ENCODE measurements at regions not wholly inside any gene's neighbourhood (a gene's known extent, or its start where the extent isn't known, plus 50 kb on each side); places are given as distances from the start of the nearest gene placed in this dataset.

DNA sequence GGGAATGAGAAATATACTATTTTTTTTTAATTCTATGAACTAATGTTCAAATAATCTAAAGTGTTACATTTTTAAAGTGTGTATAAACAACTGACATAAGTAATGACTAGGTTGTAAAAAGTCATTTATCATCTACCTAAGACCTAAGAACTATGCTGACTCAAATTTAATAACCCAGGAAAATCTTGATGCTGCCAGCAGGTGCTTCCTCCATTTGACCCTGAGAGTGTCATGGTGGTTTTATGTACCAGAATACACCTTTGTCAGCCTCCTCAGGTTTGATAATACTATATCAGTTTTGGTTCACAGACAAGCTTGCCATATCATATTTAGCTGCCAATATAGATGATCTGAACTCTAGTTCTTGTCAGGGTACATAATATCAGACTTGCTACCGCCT lies 1151.2 kb downstream of the PCDH17 start:
- no peaks in the 10 kb centered on the region for H3K4me1 Mint-ChIP-seq (ENCODE audit: low read depth)
- no peak overlapping the region for H3K4me3 Mint-ChIP-seq
- ATAC-seq (replicated peaks in 1 of 2) (no peak), DNase-seq (no peak)
- no peaks in the 10 kb centered on the region for H3K27me3 Mint-ChIP-seq (ENCODE audit: low read depth)
- H3K36me3 Mint-ChIP-seq (ENCODE audit: insufficient read depth in 2 of 2) = no peaks in the 10 kb centered on the region
- H3K9me3 Mint-ChIP-seq = peaks cover 0 to 2% of the 10 kb centered on the region in 2 donors
- H3K27ac Mint-ChIP-seq = no peak overlapping the region

DNA sequence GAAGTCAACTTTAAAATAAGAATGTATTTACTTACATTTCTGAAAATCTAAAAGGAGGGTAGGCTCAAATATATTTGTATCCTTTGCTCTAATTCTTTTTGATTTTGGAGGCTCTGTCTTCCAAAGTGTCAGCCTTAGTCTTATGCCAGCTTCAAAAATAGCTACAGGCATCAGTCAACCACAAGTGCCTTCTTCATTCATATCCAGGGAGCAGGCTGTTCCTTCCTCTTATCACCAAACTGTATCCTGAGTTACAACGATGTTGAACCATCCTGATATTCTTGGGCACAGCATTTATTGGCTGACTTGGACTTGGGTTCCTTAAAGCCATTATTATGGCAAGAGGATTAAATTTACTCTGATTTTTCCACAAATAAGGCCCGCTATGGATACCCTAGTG lies 1161.3 kb downstream of the PCDH17 start:
- no peaks in the 10 kb centered on the region for H3K27me3 Mint-ChIP-seq (ENCODE audit: low read depth)
- no peaks in the 10 kb centered on the region for H3K36me3 Mint-ChIP-seq (ENCODE audit: insufficient read depth in 2 of 2)
- peaks cover 3 to 7% of the 10 kb centered on the region in 2 donors for H3K9me3 Mint-ChIP-seq
- no peak for ATAC-seq (replicated peaks in 1 of 2)
- H3K4me3 Mint-ChIP-seq = no peak overlapping the region
- no peak overlapping the region for H3K27ac Mint-ChIP-seq
- no peaks in the 10 kb centered on the region for H3K4me1 Mint-ChIP-seq (ENCODE audit: low read depth)
- no peak for DNase-seq

DNA sequence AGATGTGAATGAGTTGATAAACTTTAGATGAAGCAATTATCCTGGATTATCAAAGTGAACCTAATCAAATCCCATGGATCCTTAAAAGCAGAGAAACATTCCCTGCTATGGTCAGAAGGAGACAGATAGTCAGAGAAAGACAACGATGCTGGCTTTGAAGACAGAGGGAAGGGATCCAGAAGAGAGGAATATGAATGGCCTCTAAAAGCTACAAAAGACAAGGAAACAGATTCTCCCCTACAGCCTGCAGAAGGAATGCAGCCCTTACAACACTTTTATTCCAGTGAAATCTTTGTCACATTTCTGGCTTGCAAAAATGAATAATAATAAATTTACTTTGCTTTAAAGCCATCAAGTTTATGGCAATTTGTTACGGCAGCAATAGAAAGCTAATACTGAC lies 1164.2 kb downstream of the PCDH17 start:
- Mint-ChIP-seq H3K9me3 (peaks cover 0 to 5% of the 10 kb centered on the region in 2 donors), H3K4me1 (ENCODE audit: low read depth) (no peaks in the 10 kb centered on the region), H3K36me3 (ENCODE audit: insufficient read depth in 2 of 2) (no peaks in the 10 kb centered on the region), H3K27ac (no peak overlapping the region), H3K4me3 (no peak overlapping the region), H3K27me3 (ENCODE audit: low read depth) (no peaks in the 10 kb centered on the region)
- DNase-seq (no peak), ATAC-seq (replicated peaks in 1 of 2) (no peak)

DNA sequence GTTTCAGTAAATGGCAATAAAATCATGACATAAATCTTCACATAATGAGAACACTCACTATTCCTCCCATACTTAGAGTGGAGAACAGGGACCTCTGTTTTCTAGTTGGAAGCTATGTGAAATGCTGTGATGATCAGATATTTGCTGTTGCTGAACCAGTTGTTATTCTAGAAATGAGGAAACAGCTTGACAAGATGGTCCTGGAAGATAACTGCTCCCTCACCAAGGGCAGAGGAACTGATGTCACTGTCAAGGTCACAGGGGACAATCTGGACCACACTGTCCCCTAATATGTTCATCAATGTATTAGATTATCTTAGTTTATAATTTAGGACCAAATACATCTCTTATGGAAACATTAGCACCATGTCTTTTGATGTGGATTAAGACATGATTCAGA lies 1173.3 kb downstream of the PCDH17 start:
- H3K27ac Mint-ChIP-seq = no peak overlapping the region
- peaks cover 2 to 3% of the 10 kb centered on the region in 2 donors for H3K9me3 Mint-ChIP-seq
- no peak overlapping the region for H3K4me3 Mint-ChIP-seq
- no peaks in the 10 kb centered on the region for H3K27me3 Mint-ChIP-seq (ENCODE audit: low read depth)
- no peaks in the 10 kb centered on the region for H3K36me3 Mint-ChIP-seq (ENCODE audit: insufficient read depth in 2 of 2)
- ATAC-seq (replicated peaks in 1 of 2) (no peak), DNase-seq (no peak)
- no peaks in the 10 kb centered on the region for H3K4me1 Mint-ChIP-seq (ENCODE audit: low read depth)

DNA sequence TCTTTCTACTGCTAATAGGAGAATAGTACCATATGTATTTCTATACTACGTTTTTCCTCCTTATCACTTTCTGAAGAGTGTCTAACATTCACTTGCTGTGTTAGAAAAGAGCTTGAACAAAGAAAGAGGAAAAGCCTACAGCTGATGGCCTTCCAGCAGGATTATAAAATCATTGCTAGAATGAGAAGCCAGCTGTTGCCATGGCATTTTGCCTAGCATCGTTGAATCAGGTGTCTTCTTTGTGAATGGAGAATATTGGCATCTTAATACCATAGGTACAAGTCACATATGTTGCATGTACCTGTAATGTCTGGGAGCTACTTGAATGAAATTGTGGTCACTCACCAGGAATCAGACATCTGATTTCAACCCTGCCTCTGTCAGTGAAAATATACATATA lies 1174.9 kb downstream of the PCDH17 start:
- Mint-ChIP-seq H3K9me3 (peaks cover under 1 to 2% of the 10 kb centered on the region in 2 donors), H3K27me3 (ENCODE audit: low read depth) (no peaks in the 10 kb centered on the region), H3K4me1 (ENCODE audit: low read depth) (no peaks in the 10 kb centered on the region), H3K27ac (no peak overlapping the region), H3K4me3 (no peak overlapping the region), H3K36me3 (ENCODE audit: insufficient read depth in 2 of 2) (no peaks in the 10 kb centered on the region)
- DNase-seq (no peak), ATAC-seq (replicated peaks in 1 of 2) (no peak)

DNA sequence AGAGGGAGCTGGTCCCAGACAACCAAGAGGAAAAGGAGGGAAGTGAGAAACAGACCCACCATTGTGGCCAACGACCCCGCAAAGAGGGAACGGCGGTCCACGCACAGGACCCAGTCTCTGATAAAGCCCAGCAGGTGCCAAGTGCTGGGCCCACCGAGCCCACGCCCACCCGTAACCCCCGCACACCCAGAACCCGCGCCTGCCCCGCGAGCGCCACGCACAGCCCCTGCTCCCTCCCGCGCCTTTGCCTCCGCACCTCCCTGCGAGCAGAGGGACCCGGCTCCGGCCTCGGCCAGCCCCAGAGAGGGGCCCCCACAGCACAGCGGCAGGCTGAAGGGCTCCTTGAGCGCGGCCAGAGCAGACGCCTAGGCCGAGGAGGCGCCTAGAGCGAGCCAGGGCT lies 1192.2 kb downstream of the PCDH17 start:
- no peaks in the 10 kb centered on the region for H3K36me3 Mint-ChIP-seq (ENCODE audit: insufficient read depth in 2 of 2)
- peaks cover 2 to 11% of the 10 kb centered on the region in 2 donors for H3K9me3 Mint-ChIP-seq
- DNase-seq (no peak), ATAC-seq (replicated peaks in 1 of 2) (no peak)
- no peaks in the 10 kb centered on the region for H3K4me1 Mint-ChIP-seq (ENCODE audit: low read depth)
- H3K27ac Mint-ChIP-seq = no peak overlapping the region
- no peaks in the 10 kb centered on the region for H3K27me3 Mint-ChIP-seq (ENCODE audit: low read depth)
- no peak overlapping the region for H3K4me3 Mint-ChIP-seq

DNA sequence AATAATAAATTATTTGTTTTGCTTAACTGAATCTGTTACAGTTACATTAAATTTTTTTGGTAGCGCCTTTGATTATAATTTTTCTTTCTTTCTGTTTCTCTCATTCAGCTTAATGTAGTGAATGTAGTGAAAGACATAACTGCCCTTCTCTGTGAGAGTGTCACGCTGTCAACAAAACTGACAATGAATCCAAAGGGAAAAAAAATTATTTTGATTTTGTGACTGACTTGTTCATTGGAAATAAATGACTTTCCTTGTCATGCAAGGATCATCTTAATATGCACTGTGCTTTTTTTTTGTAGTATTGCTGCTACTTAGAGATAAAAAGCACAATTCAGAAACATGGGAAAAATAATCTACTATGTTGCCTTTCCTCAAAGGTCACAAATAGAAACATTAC lies 1196.4 kb downstream of the PCDH17 start:
- Mint-ChIP-seq H3K4me3 (no peak overlapping the region), H3K27ac (no peak overlapping the region)
- ATAC-seq (replicated peaks in 1 of 2) = no peak

DNA sequence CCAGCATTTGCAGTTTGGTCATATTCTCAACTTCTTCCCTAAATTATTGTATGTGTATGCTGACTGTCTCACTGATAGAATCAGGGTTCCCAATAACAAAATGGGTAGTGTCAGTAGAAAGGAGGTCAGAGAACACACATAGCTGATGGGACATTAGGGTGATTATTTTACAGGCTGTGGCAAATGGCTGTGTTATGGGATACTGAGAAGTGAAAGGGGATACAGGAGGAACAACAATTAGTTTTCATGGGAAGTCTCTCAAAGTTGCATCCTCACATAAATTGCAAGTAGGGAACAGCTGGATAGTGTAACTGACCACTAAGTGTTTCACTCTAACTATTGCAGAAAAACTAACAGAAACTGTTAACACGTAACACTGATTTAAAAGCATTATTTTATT lies 1199.3 kb downstream of the PCDH17 start:
- Mint-ChIP-seq H3K4me3 (no peak overlapping the region), H3K36me3 (ENCODE audit: insufficient read depth in 2 of 2) (no peaks in the 10 kb centered on the region), H3K27ac (no peak overlapping the region), H3K9me3 (peaks cover 10% of the 10 kb centered on the region in 2 donors), H3K4me1 (ENCODE audit: low read depth) (no peaks in the 10 kb centered on the region), H3K27me3 (ENCODE audit: low read depth) (no peaks in the 10 kb centered on the region)
- ATAC-seq (replicated peaks in 1 of 2) = no peak
- no peak for DNase-seq

More for the DNA sequence above, 1196.4 kb downstream of the PCDH17 start:
- no peaks in the 10 kb centered on the region for H3K4me1 Mint-ChIP-seq (ENCODE audit: low read depth)
- H3K36me3 Mint-ChIP-seq (ENCODE audit: insufficient read depth in 2 of 2) = no peaks in the 10 kb centered on the region
- no peak for DNase-seq
- H3K27me3 Mint-ChIP-seq (ENCODE audit: low read depth) = no peaks in the 10 kb centered on the region
- H3K9me3 Mint-ChIP-seq = peaks cover 10 to 13% of the 10 kb centered on the region in 2 donors

DNA sequence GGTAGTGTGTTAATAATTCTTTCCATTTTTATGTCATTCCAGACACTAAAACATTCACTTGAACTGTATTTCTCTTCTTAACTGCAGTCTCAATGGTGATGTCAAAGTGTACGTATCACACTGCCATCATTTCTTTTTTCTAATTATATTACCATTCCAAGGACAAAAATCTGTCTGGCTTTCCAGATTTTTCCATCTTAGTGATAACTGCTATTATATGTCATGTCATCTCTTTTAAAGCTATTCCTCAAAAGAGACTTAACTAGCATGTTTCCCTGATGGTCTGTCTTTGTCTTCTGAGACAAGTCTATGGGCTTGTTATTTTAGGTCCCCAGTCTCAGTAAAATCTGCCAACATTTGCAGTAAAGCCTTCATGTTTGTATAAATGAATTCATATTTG lies 1207.1 kb downstream of the PCDH17 start:
- no peak overlapping the region for H3K4me3 Mint-ChIP-seq
- peaks cover 3 to 4% of the 10 kb centered on the region in 2 donors for H3K9me3 Mint-ChIP-seq

DNA sequence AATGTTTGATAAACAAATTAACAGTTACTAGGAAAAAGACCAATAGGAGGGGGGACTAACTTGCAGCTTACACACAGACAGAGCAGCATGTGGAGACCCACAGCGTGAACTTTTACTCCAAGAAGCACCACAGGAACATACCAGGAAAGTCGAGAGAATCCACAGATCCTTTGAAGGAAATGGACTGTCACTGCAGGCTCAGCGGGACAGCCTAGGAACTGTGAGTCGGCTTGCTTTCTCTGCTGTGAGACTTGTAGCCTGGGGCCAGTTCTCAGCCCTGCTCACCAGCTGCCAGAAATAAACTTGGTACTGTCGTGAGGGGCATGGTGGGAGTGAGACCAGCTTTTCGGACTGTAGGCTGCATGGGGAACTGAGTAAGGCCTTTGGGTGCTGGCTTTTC lies 1211.5 kb downstream of the PCDH17 start:
- Mint-ChIP-seq H3K4me3 (no peak overlapping the region), H3K27me3 (ENCODE audit: low read depth) (no peaks in the 10 kb centered on the region), H3K36me3 (ENCODE audit: insufficient read depth in 2 of 2) (peaks cover 0 to 4% of the 10 kb centered on the region in 2 donors), H3K27ac (no peak overlapping the region), H3K9me3 (peaks cover 4 to 12% of the 10 kb centered on the region in 2 donors), H3K4me1 (ENCODE audit: low read depth) (no peaks in the 10 kb centered on the region)
- ATAC-seq (replicated peaks in 1 of 2) = no peak
- DNase-seq = no peak

More for the DNA sequence above, 1207.1 kb downstream of the PCDH17 start:
- H3K4me1 Mint-ChIP-seq (ENCODE audit: low read depth) = no peaks in the 10 kb centered on the region
- no peaks in the 10 kb centered on the region for H3K36me3 Mint-ChIP-seq (ENCODE audit: insufficient read depth in 2 of 2)
- no peaks in the 10 kb centered on the region for H3K27me3 Mint-ChIP-seq (ENCODE audit: low read depth)
- DNase-seq (no peak), ATAC-seq (replicated peaks in 1 of 2) (no peak)
- no peak overlapping the region for H3K27ac Mint-ChIP-seq

DNA sequence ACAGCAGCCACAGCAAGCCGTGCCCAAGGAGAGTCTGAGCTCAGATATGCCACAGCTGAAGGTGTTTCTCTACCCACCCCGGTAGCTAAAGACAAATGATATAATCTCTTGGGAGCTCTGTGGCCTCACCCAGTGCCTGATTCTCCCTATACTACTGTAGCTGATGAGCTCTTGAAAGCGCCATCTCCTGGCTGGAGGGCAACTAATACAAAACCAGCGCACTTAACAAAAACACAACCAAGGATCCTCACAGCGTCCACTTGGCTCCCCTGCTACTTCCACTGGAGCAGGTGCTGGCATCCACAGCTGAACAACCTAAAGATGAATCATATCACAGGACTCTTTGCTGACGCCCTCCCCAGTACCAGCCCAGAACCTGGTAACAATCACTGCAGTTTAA lies 1212.0 kb downstream of the PCDH17 start:
- Mint-ChIP-seq H3K4me1 (ENCODE audit: low read depth) (no peaks in the 10 kb centered on the region), H3K27me3 (ENCODE audit: low read depth) (no peaks in the 10 kb centered on the region), H3K4me3 (no peak overlapping the region), H3K36me3 (ENCODE audit: insufficient read depth in 2 of 2) (peaks cover 0 to 4% of the 10 kb centered on the region in 2 donors), H3K27ac (no peak overlapping the region), H3K9me3 (peaks cover 4 to 12% of the 10 kb centered on the region in 2 donors)
- ATAC-seq (replicated peaks in 1 of 2) (no peak), DNase-seq (no peak)

DNA sequence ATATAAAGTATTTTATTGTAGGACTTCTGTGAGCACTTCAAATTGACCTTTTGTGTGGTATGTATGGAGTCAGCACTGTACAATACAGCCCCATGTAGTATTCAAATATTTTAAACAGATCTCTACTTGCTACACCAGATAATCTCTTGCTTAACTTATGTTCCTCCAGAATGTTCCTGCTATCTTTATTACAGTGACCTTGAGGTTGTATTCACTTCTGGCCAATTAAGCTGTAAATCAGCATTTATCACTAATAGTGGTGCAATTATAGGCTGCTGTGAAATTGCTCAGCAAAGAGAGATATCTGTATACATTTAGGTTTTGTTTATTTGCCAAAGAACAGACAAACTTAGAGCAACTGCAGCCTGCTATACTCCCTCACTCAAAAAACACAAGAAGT lies 1218.6 kb downstream of the PCDH17 start:
- ATAC-seq (replicated peaks in 1 of 2) (no peak), DNase-seq (no peak)
- Mint-ChIP-seq H3K4me1 (ENCODE audit: low read depth) (no peaks in the 10 kb centered on the region), H3K27me3 (ENCODE audit: low read depth) (no peaks in the 10 kb centered on the region), H3K4me3 (no peak overlapping the region), H3K36me3 (ENCODE audit: insufficient read depth in 2 of 2) (no peaks in the 10 kb centered on the region), H3K9me3 (peaks cover 5 to 8% of the 10 kb centered on the region in 2 donors), H3K27ac (no peak overlapping the region)

DNA sequence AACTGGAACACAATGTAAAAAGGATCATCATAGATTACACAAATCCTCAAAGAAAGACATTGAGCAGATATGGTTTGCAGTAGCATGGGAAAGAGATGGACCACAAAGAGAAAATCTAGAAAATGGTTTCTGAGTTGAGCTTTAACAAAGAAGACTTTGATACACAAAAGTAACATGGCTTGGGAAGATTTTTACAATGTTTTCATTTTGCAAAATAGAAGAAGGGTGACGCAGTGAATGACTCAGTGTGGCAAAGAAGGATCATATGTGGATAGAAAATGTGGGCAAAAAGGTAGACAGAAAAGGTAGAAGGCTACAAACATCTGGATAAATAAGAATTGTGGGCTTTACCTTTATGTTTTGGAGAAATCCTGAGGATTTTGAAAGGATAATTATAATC lies 1220.5 kb downstream of the PCDH17 start:
- H3K27ac Mint-ChIP-seq = no peak overlapping the region
- DNase-seq = no peak
- ATAC-seq (replicated peaks in 1 of 2) = no peak
- no peaks in the 10 kb centered on the region for H3K4me1 Mint-ChIP-seq (ENCODE audit: low read depth)
- no peak overlapping the region for H3K4me3 Mint-ChIP-seq
- H3K27me3 Mint-ChIP-seq (ENCODE audit: low read depth) = no peaks in the 10 kb centered on the region
- H3K36me3 Mint-ChIP-seq (ENCODE audit: insufficient read depth in 2 of 2) = no peaks in the 10 kb centered on the region
- peaks cover 4% of the 10 kb centered on the region in 2 donors for H3K9me3 Mint-ChIP-seq

DNA sequence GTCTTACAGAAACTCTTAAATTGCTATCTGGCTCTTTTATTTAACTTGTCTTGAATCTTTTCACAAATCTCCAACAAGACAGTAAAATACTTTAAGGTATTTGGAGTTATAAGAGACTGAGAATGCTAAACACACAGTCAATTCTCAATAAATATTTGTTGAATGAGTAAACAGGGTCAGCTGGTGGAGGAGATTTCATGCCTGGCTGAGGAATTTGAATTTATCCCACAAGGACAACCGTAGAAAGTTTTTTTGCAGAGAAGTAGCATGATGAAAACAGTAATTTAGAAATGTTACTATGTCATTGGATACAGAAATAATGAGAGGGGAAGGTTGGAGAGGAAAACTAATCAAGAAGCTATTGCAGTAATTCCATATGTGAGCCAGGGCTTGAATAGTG lies 1223.7 kb downstream of the PCDH17 start:
- ATAC-seq (replicated peaks in 1 of 2) (no peak), DNase-seq (no peak)
- H3K4me3 Mint-ChIP-seq = no peak overlapping the region
- H3K4me1 Mint-ChIP-seq (ENCODE audit: low read depth) = no peaks in the 10 kb centered on the region
- H3K9me3 Mint-ChIP-seq = peaks cover 4% of the 10 kb centered on the region in 2 donors
- no peaks in the 10 kb centered on the region for H3K36me3 Mint-ChIP-seq (ENCODE audit: insufficient read depth in 2 of 2)
- no peaks in the 10 kb centered on the region for H3K27me3 Mint-ChIP-seq (ENCODE audit: low read depth)
- no peak overlapping the region for H3K27ac Mint-ChIP-seq
